HG03469 (cell line): ENCODE measurements at regions not wholly inside any gene's neighbourhood (a gene's known extent, or its start where the extent isn't known, plus 50 kb on each side); places are given as distances from the start of the nearest gene placed in this dataset.

ENCODE experiments used
- ATAC-seq: cut with Tn5 transposase; IDR thresholded peaks from one replicate; pipeline ENCODE4 v1.9.1; 2021; ENCODE audit warnings: mild to moderate bottlenecking, moderate library complexity, moderate number of reproducible peaks; ENCODE audit not compliant: unreplicated experiment

GRCh38 chr7:21024485-21024867 is 237.8 kb upstream of the SP8 start:
- no peak for ATAC-seq

GRCh38 chr7:21028186-21028585 is 241.5 kb upstream of the SP8 start:
- ATAC-seq = no peak

DNA sequence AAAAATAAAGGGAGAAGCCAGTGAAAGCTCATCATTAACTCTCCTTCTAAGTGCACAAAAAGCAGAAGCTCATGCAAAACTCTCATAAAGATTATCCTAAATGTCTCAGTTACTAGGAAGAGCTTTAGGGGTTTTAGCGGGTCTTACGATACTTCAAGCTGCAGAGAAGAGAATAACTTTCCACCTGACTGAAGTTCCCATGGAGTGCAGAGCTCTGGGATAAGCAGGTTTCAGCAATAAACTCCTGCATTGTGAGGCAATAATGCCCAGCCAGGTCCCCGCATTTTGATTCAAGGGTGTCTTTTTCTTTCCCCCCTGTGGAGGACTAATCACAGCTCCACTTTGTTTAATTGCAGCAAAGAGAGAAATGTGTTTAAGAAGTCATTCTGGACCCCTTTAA is 241.9 kb upstream of the SP8 start:
- ATAC-seq = no peak

DNA sequence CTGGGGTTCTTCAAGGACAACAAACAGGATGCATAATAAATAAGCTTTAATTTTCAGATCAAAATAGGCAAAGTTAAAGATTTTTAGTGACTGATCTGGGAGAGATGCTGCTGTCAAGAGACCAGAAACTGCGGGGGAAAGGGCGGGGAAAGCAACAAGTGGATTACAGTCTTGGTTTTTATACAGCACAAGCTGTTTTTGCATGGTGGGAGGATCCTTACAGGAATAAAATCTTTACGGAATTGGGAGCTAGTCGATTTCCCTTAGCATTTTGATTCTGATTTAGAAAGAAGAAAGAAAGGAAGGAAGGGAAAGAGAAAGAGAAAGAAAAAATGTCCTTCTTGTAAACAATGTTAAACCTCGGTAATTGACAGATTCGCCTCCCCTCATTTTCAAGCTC is 242.3 kb upstream of the SP8 start:
- ATAC-seq = no peak

GRCh38 chr7:21030237-21030871 is 243.7 kb upstream of the SP8 start:
- ATAC-seq = no peak

DNA sequence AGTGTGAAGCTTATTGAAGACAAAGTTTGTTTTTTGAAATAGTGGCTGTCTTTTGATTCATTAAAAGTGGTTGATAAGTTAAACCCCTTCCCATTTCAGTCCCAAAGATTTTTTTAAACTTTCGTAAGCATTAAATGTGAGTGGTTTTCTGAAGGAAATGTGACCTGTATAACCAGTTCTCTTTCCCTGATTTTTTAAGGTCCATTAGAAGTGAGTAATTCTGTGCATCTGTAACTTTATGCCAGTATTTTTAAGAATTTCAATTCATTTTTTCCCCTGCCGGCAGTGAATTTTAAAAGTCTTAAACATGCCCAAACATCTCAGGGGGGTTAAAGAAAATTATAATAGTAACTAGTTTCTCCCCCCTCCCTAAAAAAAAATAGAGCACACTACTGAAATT is 254.6 kb upstream of the SP8 start:
- no peak for ATAC-seq

DNA sequence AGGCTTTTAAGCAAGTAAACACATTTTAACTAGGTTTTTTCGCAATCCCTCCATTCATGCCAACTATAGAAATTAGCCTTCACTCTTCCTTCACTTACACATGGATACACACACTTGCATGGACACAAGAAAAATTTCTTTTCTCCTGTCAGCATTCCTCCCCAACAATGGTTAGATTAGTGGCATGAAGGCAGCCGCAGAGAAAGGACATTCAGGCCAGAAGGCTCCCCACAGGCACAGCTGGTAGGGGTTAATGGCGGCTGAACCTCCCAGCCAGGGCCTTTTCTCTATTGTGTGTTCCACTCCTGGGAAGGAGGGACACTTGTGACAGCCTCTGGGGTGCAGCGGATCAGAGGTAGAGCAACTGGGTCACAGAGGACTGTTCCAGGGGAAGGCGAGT is 255.0 kb upstream of the SP8 start:
- ATAC-seq = no peak

- ATAC-seq = no peak
These were observed 257.7 kb upstream of the SP8 start for GRCh38 chr7:21044384-21044783.

DNA sequence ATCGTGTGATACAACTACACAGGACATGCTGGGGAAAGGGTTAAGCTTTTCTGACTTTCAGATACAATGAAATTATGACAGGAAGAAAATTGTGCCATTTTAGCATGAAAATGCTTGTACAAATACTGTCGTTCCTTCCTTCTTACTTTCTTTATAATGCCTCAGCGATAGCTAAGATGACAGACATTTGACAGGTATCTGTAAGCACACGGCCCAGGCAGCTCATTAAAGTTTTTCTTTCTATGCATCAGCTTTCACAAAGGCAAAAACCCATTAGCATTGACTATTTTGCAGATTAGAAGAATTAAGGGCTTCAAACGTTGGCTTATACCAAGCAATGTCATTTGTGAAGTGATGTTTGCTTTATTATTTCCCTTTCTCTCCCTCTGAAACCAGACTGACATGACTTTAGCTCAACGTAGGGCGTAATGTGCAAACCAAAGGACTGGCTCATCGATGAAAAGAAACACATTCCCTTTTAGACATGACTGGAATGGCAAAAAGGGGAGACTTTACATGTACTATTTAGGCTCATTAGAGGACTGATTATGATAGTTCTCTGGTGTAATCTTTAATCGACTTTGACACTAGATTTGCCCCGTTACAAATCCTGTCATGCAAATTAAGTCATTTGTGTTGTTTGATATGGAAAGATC is 258.4 kb upstream of the SP8 start:
- no peak for ATAC-seq

GRCh38 chr7:21051865-21052264 is 265.2 kb upstream of the SP8 start:
- ATAC-seq = no peak

GRCh38 chr7:21054427-21055112 is 267.9 kb upstream of the SP8 start:
- no peak for ATAC-seq

DNA sequence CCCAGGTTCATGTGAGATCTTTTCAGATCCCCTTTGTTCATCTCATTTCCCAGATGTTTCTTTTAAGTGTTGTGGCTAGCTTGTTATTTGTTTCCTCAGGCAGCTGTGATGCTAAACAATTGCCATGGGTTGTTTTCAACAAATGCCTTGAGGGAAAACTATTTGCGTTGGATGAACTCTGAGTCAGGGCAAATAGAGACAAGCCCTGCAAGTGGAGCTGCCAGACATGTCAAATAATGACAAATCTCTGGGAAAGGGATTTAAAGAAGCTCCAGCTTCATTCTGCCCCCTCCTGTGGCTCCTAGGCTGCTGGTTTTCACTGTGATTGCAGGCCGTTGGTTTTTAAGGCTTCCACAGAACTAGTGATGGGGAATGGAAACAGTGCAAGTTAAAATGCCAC is 272.4 kb upstream of the SP8 start:
- no peak for ATAC-seq

- ATAC-seq = no peak
These were observed 276.4 kb upstream of the SP8 start for GRCh38 chr7:21063106-21063505.

GRCh38 chr7:21064698-21065648 is 278.3 kb upstream of the SP8 start:
- ATAC-seq = no peak

DNA sequence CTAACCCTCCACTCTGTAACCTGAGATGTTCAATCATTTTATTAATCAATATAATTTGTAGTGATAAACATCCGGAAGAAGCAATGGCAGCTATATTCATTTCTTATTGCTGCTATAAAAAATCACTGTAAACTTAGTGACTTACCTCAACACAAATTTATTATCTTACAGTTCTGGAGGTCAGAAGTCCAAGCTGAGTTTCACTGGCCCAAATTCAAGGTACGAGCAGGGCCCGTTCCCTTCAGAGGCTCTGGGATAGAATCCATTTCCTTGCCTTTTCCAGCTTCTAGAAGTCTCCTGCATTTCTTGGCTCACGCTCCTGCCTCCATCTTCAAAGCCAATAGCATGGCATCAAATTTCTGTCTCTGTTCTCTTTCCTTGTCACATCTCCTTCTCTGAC is 279.5 kb upstream of the SP8 start:
- ATAC-seq = no peak

GRCh38 chr7:21067216-21067615 is 280.5 kb upstream of the SP8 start:
- no peak for ATAC-seq

DNA sequence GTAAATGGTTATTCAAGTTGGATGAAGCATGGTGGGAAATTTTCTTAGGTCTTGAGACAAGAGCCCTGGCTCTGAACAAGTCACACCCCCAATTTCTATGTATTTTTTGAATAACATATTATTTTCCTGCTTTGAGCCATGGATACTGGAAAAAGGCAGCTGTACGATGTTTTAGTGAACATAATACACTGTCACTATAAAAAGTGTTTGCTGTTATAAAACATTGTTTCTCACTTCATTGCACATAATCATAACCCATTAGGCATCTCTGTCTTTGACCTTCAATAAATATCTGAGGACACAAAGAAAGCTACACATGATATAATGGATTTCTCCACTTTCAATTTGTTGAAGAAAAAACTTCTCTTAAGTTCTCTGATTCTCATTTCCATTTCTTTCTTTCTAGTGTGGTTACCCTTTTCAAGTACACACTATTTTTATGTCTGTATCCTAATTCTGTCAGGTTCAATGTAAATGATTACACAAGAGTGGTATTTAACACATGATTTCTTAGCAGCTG is 283.9 kb upstream of the SP8 start:
- ATAC-seq = no peak

- ATAC-seq = no peak
These were observed 285.1 kb upstream of the SP8 start for GRCh38 chr7:21071561-21072501.

GRCh38 chr7:21076054-21076453 is 289.4 kb upstream of the SP8 start:
- ATAC-seq = no peak

- ATAC-seq = no peak
These were observed 289.9 kb upstream of the SP8 start for GRCh38 chr7:21076574-21076973.
